Smooth muscle cell (in vitro differentiated cells): ENCODE measurements at regions not wholly inside any gene's neighbourhood (a gene's known extent, or its start where the extent isn't known, plus 50 kb on each side); places are given as distances from the start of the nearest gene placed in this dataset.

ENCODE experiments used
- DNase-seq: peaks from one replicate; lab custom pipeline; 2025; ENCODE audit not compliant: unreplicated experiment; lab: John Stamatoyannopoulos, UW
- H2AFZ ChIP-seq: fragments of 200-600 bp; sonication (generic); 2 replicates; pipeline ENCODE4 v1.6.0; 2016; ENCODE audit warnings: antibody characterized with exemption, low read depth, mild to moderate bottlenecking
- H3F3A ChIP-seq: fragments of 200-600 bp; sonication (generic); 2 replicates; pipeline ENCODE4 v1.6.0; 2017; ENCODE audit warnings: antibody characterized with exemption, low read depth
- H3K27ac ChIP-seq: fragments of 200-600 bp; sonication (generic); 2 replicates; pipeline ENCODE4 v1.5.1; 2016; ENCODE audit warnings: low read depth, mild to moderate bottlenecking
- H3K27me3 ChIP-seq: fragments of 200-600 bp; sonication (generic); 2 replicates; pipeline ENCODE4 v1.6.1; 2016; ENCODE audit warnings: low read depth, mild to moderate bottlenecking
- H3K36me3 ChIP-seq: fragments of 200-600 bp; sonication (generic); 2 replicates; pipeline ENCODE4 v1.5.1; 2016; ENCODE audit warnings: low read depth
- H3K4me1 ChIP-seq: fragments of 200-600 bp; sonication (generic); 2 replicates; pipeline ENCODE4 v1.5.1; 2016; ENCODE audit warnings: low read depth
- H3K4me2 ChIP-seq: fragments of 200-600 bp; sonication (generic); 2 replicates; pipeline ENCODE4 v1.6.0; 2016; ENCODE audit warnings: mild to moderate bottlenecking
- H3K4me3 ChIP-seq: fragments of 200-600 bp; sonication (generic); 2 replicates; pipeline ENCODE4 v1.5.1; 2016; ENCODE audit warnings: mild to moderate bottlenecking
- H3K79me2 ChIP-seq: fragments of 200-600 bp; sonication (generic); 2 replicates; pipeline ENCODE4 v1.6.0; 2016; ENCODE audit warnings: low read depth, mild to moderate bottlenecking
- H3K9ac ChIP-seq: fragments of 200-600 bp; sonication (generic); 2 replicates; pipeline ENCODE4 v1.6.0; 2016; ENCODE audit warnings: low read depth
- H3K9me3 ChIP-seq: fragments of 200-600 bp; sonication (generic); replicated peaks from 2 replicates; pipeline ENCODE4 v1.5.1; 2016; ENCODE audit warnings: low read depth
- H4K20me1 ChIP-seq: fragments of 200-600 bp; sonication (generic); 2 replicates; pipeline ENCODE4 v1.6.0; 2016; ENCODE audit warnings: low read depth
- CTCF ChIP-seq: fragments of 200-600 bp; sonication (generic); IDR thresholded peaks from 2 replicates; pipeline ENCODE4 v1.5.1; 2017; ENCODE audit warnings: borderline replicate concordance, mild to moderate bottlenecking, antibody characterized with exemption; ENCODE audit not compliant: insufficient read depth, poor library complexity, severe bottlenecking
- WGBS: methylation state at CpG from one replicate; pipeline ENCODE4 v1.1.7; 2016; ENCODE audit warnings: low lambda C conversion rate; 5-methylcytosine and 5-hydroxymethylcytosine counted together

DNA sequence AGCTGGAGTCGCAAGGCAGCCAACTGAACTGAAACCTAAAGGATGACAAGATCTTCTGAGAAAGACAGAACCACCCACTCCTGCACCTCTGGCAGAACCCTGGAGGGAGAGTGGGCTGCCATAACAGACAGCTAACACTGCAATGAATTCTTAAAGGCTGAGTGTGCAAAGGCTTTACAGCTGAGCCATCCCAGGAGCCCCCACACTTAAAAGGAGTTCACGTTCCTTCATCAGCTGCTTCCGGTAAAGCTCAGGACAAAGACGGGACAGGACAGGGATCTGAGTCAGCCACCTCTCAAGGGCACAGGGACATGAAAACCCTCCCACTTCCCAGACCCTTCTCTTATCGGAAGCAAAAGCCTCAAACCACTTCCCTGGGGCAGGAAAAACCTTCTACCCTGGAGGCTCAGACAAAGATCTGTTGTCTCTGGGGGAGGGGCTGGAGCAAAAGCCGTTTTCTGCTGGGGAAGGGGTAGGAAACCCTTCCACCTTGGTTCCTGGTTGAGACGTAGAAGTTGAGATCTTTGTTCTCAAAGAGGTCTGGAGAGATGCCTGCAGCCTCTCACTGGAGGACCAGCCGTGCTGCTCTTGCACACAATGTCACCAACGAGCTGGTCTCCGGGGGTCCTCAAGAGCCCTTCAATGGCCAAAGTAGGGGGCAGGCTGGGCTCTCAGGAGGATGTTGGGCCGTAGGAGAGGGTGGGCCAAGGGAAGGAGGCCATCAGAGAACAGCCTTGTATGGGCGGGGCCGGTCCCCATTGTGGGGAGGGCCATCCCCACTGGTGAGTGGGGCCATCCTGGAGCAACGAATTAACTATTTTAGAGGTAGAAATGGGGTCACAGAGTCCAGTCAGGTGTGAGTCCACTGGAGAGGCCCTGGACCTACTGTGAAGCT is 452.4 kb downstream of the PTPRU start:
- DNase-seq: no peak
- Histone ChIP-seq H2AFZ (no peak overlapping the region), H3K9ac (peak overlapping the region; percentile 68), H3K4me1 (peaks cover 18% of the 10 kb centered on the region), H3K27me3 (no peaks in the 10 kb centered on the region), H3K4me2 (peak overlapping the region; percentile 70), H3K9me3 (no peaks in the 10 kb centered on the region), H3F3A (peaks cover 11% of the 10 kb centered on the region), H3K4me3 (peak overlapping the region; percentile 0), H4K20me1 (no peaks in the 10 kb centered on the region), H3K36me3 (no peaks in the 10 kb centered on the region), H3K27ac (peak overlapping the region; percentile 91), H3K79me2 (no peaks in the 10 kb centered on the region)
- TF ChIP-seq CTCF: no peak
- whole genome bisulfite sequencing: 48% methylated on average over 14 of the region's 14 CpGs

- no peak for TF ChIP-seq CTCF
- H3K79me2 ChIP-seq: no peaks in the 10 kb centered on the region
- no peaks in the 10 kb centered on the region for H4K20me1 ChIP-seq
- H3K27me3 ChIP-seq: no peaks in the 10 kb centered on the region
- WGBS: 46% methylated on average over 4 of the region's 4 CpGs
- H3K36me3 ChIP-seq: no peaks in the 10 kb centered on the region
- peak overlapping the region; percentile 0 for H3K4me3 ChIP-seq
- peak overlapping the region; percentile 91 for H3K27ac ChIP-seq
- peaks cover 18% of the 10 kb centered on the region for H3K4me1 ChIP-seq
- no peak overlapping the region for H2AFZ ChIP-seq
- H3K4me2 ChIP-seq: peak overlapping the region; percentile 70
- H3K9ac ChIP-seq: peak overlapping the region; percentile 68
- peaks cover 11% of the 10 kb centered on the region for H3F3A ChIP-seq
- no peak for DNase-seq
- H3K9me3 ChIP-seq: no peaks in the 10 kb centered on the region
Observed at GRCh38 chr1:29687601-29688244, 451.4 kb downstream of the PTPRU start.

DNA sequence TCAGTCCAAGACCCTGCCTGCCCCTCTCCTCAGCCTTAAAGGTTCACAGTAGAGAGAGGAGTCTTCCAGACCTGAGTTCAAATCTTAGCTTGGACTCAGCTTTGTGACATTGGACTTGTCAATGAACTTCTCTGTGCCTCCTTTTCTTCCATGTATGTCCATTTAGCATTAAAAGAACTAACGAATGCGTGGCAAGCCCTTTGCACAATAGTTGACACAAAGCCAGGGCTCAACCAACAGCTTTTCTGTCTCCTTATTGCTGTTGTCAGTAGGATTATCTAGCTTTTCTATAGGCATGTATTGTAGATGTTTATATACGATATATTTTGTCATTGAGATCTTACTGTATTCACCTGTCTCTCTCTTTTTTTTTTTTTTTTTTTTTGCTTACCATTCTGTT is 450.8 kb downstream of the PTPRU start:
- Histone ChIP-seq H3K27ac (peak overlapping the region; percentile 91), H4K20me1 (no peaks in the 10 kb centered on the region), H2AFZ (no peak overlapping the region), H3K4me3 (no peak overlapping the region), H3K79me2 (no peaks in the 10 kb centered on the region), H3K4me2 (peak overlapping the region; percentile 70), H3K4me1 (peaks cover 18% of the 10 kb centered on the region), H3F3A (peaks cover 11% of the 10 kb centered on the region), H3K9ac (no peak overlapping the region), H3K27me3 (no peaks in the 10 kb centered on the region), H3K9me3 (no peaks in the 10 kb centered on the region), H3K36me3 (no peaks in the 10 kb centered on the region)
- no peak for DNase-seq
- no peak for TF ChIP-seq CTCF
- WGBS: 80% methylated on average over 3 of the region's 3 CpGs
